SK-N-SH (cell line): ENCODE measurements at regions not wholly inside any gene's neighbourhood (a gene's known extent, or its start where the extent isn't known, plus 50 kb on each side); places are given as distances from the start of the nearest gene placed in this dataset.

Experiments used
- CTCF ChIA-PET: fragments of 300-600, 350-600 bp; formaldehyde crosslinking; extraction: SDS; loops from one replicate; lab custom pipeline; 2021; lab: Yijun Ruan, JAX
- POLR2A ChIA-PET: fragments of 350-600 bp; sonication (Branson Sonifier 250); formaldehyde crosslinking; extraction: SDS; loops from one replicate; lab custom pipeline; 2020; ENCODE audit warnings: antibody characterized with exemption, inconsistent platforms; lab: Yijun Ruan, JAX
- DNase-seq: peaks from one replicate; pipeline ENCODE4 v3.0.0; 2012
- H2AFZ ChIP-seq: fragments of 200-600 bp; sonication (generic); 2 replicates; pipeline ENCODE4 v1.8.1; 2016; ENCODE audit warnings: antibody characterized with exemption, mild to moderate bottlenecking, low read depth
- H3F3A ChIP-seq: fragments of 200-600 bp; sonication (generic); replicated peaks from 2 replicates; pipeline ENCODE3; 2016; ENCODE audit warnings: antibody characterized with exemption, mild to moderate bottlenecking; ENCODE audit not compliant: insufficient read depth
- H3K27ac ChIP-seq, 2 experiments: fragments of 200-500 bp in 1 of 2; fragments of 200-600 bp in 1 of 2; sonication (Bioruptor generic) in 1 of 2; sonication (generic), shearing (Covaris generic) in 1 of 2; 2 replicates each; pipeline versions ENCODE4 v1.5.1 to v1.6.1; 2014 to 2016; ENCODE audit warnings: low read depth in 2 of 2, inconsistent platforms in 1 of 2, low read length in 1 of 2, mild to moderate bottlenecking in 1 of 2, mixed read lengths in 1 of 2
- H3K27me3 ChIP-seq: fragments of 200-600 bp; sonication (generic), shearing (Covaris generic); 2 replicates; pipeline ENCODE4 v1.6.1; 2016; ENCODE audit warnings: mixed run types; ENCODE audit not compliant: insufficient read depth
- H3K36me3 ChIP-seq, 2 experiments: fragments of 200-500 bp in 1 of 2; fragments of 200-600 bp in 1 of 2; sonication (Bioruptor generic) in 1 of 2; sonication (generic) in 1 of 2; replicated peaks in 1 of 2; 2 replicates each; pipeline versions ENCODE3 to v1.5.1; 2014 to 2016; ENCODE audit warnings: low read length in 1 of 2, mild to moderate bottlenecking in 1 of 2; ENCODE audit not compliant: insufficient read depth in 2 of 2, control insufficient read depth in 1 of 2
- H3K4me1 ChIP-seq, 2 experiments: fragments of 200-500 bp in 1 of 2; fragments of 200-600 bp in 1 of 2; sonication (Bioruptor generic) in 1 of 2; sonication (generic), shearing (Covaris generic) in 1 of 2; 2 replicates each; pipeline versions ENCODE4 v1.5.1 to v1.6.1; 2014 to 2016; ENCODE audit warnings: low read depth in 1 of 2, low read length in 1 of 2, mixed run types in 1 of 2; ENCODE audit not compliant: insufficient read depth in 2 of 2, control insufficient read depth in 1 of 2
- H3K4me2 ChIP-seq: fragments of 200-600 bp; sonication (generic), shearing (Covaris generic); 2 replicates; pipeline ENCODE4 v1.6.1; 2017; ENCODE audit warnings: mixed run types
- H3K4me3 ChIP-seq, 2 experiments: fragments of 200-500 bp in 1 of 2; fragments of 200-600 bp in 1 of 2; sonication (Bioruptor generic) in 1 of 2; sonication (generic), shearing (Covaris generic) in 1 of 2; 2 replicates each; pipeline versions ENCODE4 v1.5.1 to v1.8.1; 2014 to 2016; ENCODE audit warnings: low read depth in 2 of 2, inconsistent platforms in 1 of 2, low read length in 1 of 2, mild to moderate bottlenecking in 1 of 2, mixed read lengths in 1 of 2, moderate library complexity in 1 of 2
- H3K79me2 ChIP-seq: fragments of 200-600 bp; sonication (generic); 2 replicates; pipeline ENCODE4 v1.8.1; 2017; ENCODE audit warnings: mild to moderate bottlenecking; ENCODE audit not compliant: insufficient read depth
- H3K9ac ChIP-seq: fragments of 200-600 bp; sonication (generic); 2 replicates; pipeline ENCODE4 v1.6.1; 2017; ENCODE audit warnings: mixed run types
- H3K9me2 ChIP-seq: fragments of 200-600 bp; sonication (generic); 2 replicates; pipeline ENCODE4 v1.6.1; 2017; ENCODE audit warnings: mixed run types
- H3K9me3 ChIP-seq: fragments of 200-600 bp; sonication (generic); 2 replicates; pipeline ENCODE4 v1.6.1; 2017; ENCODE audit warnings: mixed run types, mild to moderate bottlenecking, moderate library complexity
- H4K20me1 ChIP-seq: fragments of 200-600 bp; sonication (generic); 2 replicates; pipeline ENCODE4 v1.6.1; 2017; ENCODE audit warnings: mild to moderate bottlenecking, mixed run types; ENCODE audit not compliant: insufficient read depth
- ELF1 ChIP-seq: IDR thresholded peaks from 2 replicates; pipeline ENCODE4 v1.4.0; 2012
- EP300 ChIP-seq, 2 experiments: IDR thresholded peaks; 2 replicates each; pipeline versions ENCODE4 v1.4.0 to v1.6.1; 2012; ENCODE audit warnings: borderline replicate concordance in 1 of 2, low read depth in 1 of 2, low read length in 1 of 2
- FOXJ3 ChIP-seq: sonication (generic); formaldehyde crosslinking; IDR thresholded peaks from 2 replicates; pipeline ENCODE4 v1.5.1; 2020; ENCODE audit warnings: mild to moderate bottlenecking, missing genetic modification reagents
- MEF2A ChIP-seq: IDR thresholded peaks from 2 replicates; pipeline ENCODE4 v1.4.0; 2012; ENCODE audit warnings: low read depth, borderline replicate concordance
- MXI1 ChIP-seq: IDR thresholded peaks from 2 replicates; pipeline ENCODE4 v1.6.1; 2012; ENCODE audit warnings: mild to moderate bottlenecking, low read depth, low read length, improper control_type of control experiment
- RXRA ChIP-seq: IDR thresholded peaks from 2 replicates; pipeline ENCODE4 v1.4.0; 2012; ENCODE audit warnings: low read depth, mild to moderate bottlenecking, borderline replicate concordance
- SIN3A ChIP-seq: IDR thresholded peaks from 2 replicates; pipeline ENCODE4 v1.6.1; 2012; ENCODE audit warnings: low read depth, mild to moderate bottlenecking, low read length, moderate library complexity, borderline replicate concordance
- TCF12 ChIP-seq: IDR thresholded peaks from 2 replicates; pipeline ENCODE4 v1.4.0; 2012
- TEAD4 ChIP-seq: IDR thresholded peaks from 2 replicates; pipeline ENCODE4 v1.4.0; 2012; ENCODE audit warnings: mild to moderate bottlenecking, borderline replicate concordance; ENCODE audit not compliant: insufficient read depth
- YY1 ChIP-seq: IDR thresholded peaks from 2 replicates; pipeline ENCODE4 v1.4.0; 2012; ENCODE audit warnings: low read depth, mild to moderate bottlenecking
- WGBS: methylation state at CpG from one replicate; pipeline ENCODE4 v1.1.6; 2017; ENCODE audit warnings: low lambda C conversion rate; 5-methylcytosine and 5-hydroxymethylcytosine counted together
- TF ChIP-seq, protein P1 (sequence below): fragments of 200-600 bp; sonication (generic); IDR thresholded peaks from 2 replicates; pipeline ENCODE4 v1.6.1; 2017; ENCODE audit warnings: antibody characterized with exemption, mild to moderate bottlenecking, moderate library complexity
- TF ChIP-seq, protein P2 (sequence below): fragments of 150-350 bp; IDR thresholded peaks from 2 replicates; pipeline ENCODE4 v1.6.1; 2017; ENCODE audit warnings: antibody characterized with exemption, low read length, low read depth, borderline replicate concordance
- TF ChIP-seq, protein P3 (sequence below): IDR thresholded peaks from 2 replicates; pipeline ENCODE4 v1.6.1; 2012; ENCODE audit warnings: mild to moderate bottlenecking, low read depth, low read length, moderate library complexity

DNA sequence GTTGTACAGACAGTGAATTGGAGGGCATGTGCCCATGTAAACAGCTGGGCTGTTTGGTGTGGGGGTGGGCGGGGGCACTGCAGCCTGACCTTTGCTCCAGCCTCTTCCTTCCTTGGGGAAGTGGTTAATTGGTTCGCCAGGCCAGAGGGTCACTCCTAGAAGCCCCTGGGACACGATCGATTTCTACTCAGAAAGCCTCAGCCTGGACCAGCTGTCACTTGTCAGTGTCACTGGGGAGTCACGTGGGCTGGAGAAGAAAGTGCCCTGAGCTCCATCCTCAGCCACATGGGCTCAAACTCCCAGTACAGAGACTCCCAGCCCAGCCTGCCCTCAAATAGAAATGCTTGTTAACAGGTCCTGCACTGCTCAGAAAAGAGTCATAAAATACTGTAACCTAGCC, 423.8 kb upstream of the SULF2 start:
- Histone ChIP-seq H3K9me3 (no peaks in the 10 kb centered on the region), H3K9ac (no peak overlapping the region), H3F3A (no peaks in the 10 kb centered on the region), H4K20me1 (no peaks in the 10 kb centered on the region), H3K36me3 (no peaks in the 10 kb centered on the region), H3K4me2 (no peak overlapping the region), H2AFZ (no peak overlapping the region), H3K79me2 (no peaks in the 10 kb centered on the region), H3K4me1 (no peaks in the 10 kb centered on the region; a peak in 1 of 4 replicates), H3K27ac (no peak overlapping the region), H3K9me2 (no peaks in the 10 kb centered on the region), H3K27me3 (no peaks in the 10 kb centered on the region), H3K4me3 (no peak overlapping the region)
- DNase-seq = peak; percentile 44
- 15% methylated on average over 4 of the region's 5 CpGs for WGBS
- POLR2A ChIA-PET = no interaction called here
- TF ChIP-seq MXI1 (peak; percentile 20; the same call in 1 of the 2 replicates), RXRA (no peak), ELF1 (no peak), MEF2A (no peak), SIN3A (no peak)
- TF ChIP-seq, protein P1, sequence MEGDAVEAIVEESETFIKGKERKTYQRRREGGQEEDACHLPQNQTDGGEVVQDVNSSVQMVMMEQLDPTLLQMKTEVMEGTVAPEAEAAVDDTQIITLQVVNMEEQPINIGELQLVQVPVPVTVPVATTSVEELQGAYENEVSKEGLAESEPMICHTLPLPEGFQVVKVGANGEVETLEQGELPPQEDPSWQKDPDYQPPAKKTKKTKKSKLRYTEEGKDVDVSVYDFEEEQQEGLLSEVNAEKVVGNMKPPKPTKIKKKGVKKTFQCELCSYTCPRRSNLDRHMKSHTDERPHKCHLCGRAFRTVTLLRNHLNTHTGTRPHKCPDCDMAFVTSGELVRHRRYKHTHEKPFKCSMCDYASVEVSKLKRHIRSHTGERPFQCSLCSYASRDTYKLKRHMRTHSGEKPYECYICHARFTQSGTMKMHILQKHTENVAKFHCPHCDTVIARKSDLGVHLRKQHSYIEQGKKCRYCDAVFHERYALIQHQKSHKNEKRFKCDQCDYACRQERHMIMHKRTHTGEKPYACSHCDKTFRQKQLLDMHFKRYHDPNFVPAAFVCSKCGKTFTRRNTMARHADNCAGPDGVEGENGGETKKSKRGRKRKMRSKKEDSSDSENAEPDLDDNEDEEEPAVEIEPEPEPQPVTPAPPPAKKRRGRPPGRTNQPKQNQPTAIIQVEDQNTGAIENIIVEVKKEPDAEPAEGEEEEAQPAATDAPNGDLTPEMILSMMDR = no peak
- CTCF ChIA-PET = no interaction called here

DNA sequence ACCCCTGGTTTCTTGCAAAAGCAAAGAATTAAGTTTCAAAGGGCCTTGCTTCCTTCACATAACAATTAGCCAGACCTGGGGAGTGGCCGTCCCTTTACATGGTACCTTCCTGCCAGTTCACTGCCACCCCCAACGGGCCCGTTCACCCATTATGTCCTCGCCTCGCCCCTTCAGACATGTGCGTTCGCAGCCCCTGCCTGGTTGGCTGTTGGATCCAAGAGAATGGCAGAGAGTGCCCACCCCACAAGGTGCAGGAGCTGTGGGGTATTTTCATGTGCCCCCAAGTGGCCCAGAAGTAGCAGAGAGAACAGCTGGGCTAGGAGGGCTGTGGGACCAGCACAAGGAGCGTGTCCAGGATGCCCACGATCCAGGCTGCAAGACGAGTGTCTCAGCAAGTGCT, 422.9 kb upstream of the SULF2 start:
- Histone ChIP-seq H3K4me2 (no peak overlapping the region), H3K27ac (no peak overlapping the region), H3K79me2 (no peaks in the 10 kb centered on the region), H4K20me1 (no peaks in the 10 kb centered on the region), H3K36me3 (no peaks in the 10 kb centered on the region), H2AFZ (no peak overlapping the region), H3F3A (no peaks in the 10 kb centered on the region), H3K9me3 (no peaks in the 10 kb centered on the region), H3K4me1 (no peaks in the 10 kb centered on the region; a peak in 1 of 4 replicates), H3K27me3 (no peaks in the 10 kb centered on the region), H3K9me2 (no peaks in the 10 kb centered on the region), H3K9ac (no peak overlapping the region), H3K4me3 (no peak overlapping the region)
- DNase-seq = no peak
- CTCF ChIA-PET = interaction anchor here (0.7 kb wide), 1 partner anchor 56 kb away, joined by 3 read pairs; no protein-coding TSS in a partner anchor
- POLR2A ChIA-PET = no interaction called here
- 76% methylated on average over 7 of the region's 10 CpGs for WGBS
- TF ChIP-seq YY1 = no peak
- no peak for TF ChIP-seq TCF12
- no peak for TF ChIP-seq EP300 (IDR thresholded peaks at IDR 0.05; ENCODE audit: borderline replicate concordance in 1 of 2, low read depth in 1 of 2, low read length in 1 of 2)
- TF ChIP-seq FOXJ3 (CRISPR knock-in tag) = no peak
- no peak for TF ChIP-seq TEAD4
- TF ChIP-seq, protein P2, sequence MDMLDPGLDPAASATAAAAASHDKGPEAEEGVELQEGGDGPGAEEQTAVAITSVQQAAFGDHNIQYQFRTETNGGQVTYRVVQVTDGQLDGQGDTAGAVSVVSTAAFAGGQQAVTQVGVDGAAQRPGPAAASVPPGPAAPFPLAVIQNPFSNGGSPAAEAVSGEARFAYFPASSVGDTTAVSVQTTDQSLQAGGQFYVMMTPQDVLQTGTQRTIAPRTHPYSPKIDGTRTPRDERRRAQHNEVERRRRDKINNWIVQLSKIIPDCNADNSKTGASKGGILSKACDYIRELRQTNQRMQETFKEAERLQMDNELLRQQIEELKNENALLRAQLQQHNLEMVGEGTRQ = no peak
- TF ChIP-seq, protein P3, sequence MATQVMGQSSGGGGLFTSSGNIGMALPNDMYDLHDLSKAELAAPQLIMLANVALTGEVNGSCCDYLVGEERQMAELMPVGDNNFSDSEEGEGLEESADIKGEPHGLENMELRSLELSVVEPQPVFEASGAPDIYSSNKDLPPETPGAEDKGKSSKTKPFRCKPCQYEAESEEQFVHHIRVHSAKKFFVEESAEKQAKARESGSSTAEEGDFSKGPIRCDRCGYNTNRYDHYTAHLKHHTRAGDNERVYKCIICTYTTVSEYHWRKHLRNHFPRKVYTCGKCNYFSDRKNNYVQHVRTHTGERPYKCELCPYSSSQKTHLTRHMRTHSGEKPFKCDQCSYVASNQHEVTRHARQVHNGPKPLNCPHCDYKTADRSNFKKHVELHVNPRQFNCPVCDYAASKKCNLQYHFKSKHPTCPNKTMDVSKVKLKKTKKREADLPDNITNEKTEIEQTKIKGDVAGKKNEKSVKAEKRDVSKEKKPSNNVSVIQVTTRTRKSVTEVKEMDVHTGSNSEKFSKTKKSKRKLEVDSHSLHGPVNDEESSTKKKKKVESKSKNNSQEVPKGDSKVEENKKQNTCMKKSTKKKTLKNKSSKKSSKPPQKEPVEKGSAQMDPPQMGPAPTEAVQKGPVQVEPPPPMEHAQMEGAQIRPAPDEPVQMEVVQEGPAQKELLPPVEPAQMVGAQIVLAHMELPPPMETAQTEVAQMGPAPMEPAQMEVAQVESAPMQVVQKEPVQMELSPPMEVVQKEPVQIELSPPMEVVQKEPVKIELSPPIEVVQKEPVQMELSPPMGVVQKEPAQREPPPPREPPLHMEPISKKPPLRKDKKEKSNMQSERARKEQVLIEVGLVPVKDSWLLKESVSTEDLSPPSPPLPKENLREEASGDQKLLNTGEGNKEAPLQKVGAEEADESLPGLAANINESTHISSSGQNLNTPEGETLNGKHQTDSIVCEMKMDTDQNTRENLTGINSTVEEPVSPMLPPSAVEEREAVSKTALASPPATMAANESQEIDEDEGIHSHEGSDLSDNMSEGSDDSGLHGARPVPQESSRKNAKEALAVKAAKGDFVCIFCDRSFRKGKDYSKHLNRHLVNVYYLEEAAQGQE = no peak
